HG03469 (cell line): ENCODE measurements at regions not wholly inside any gene's neighbourhood (a gene's known extent, or its start where the extent isn't known, plus 50 kb on each side); places are given as distances from the start of the nearest gene placed in this dataset.

Source experiments
- ATAC-seq: cut with Tn5 transposase; IDR thresholded peaks from one replicate; pipeline ENCODE4 v1.9.1; 2021; ENCODE audit warnings: mild to moderate bottlenecking, moderate library complexity, moderate number of reproducible peaks; ENCODE audit not compliant: unreplicated experiment

- no peak for ATAC-seq
Measured at GRCh38 chr3:104990758-104991157, 376.0 kb upstream of the ALCAM start.

- ATAC-seq = no peak
Measured at GRCh38 chr3:104992676-104993075, 374.0 kb upstream of the ALCAM start.

- ATAC-seq = no peak
Measured at GRCh38 chr3:105006164-105006563, 360.5 kb upstream of the ALCAM start.

- ATAC-seq = no peak
Measured at GRCh38 chr3:105013657-105014056, 353.1 kb upstream of the ALCAM start.

GRCh38 chr3:105014631-105015030 lies 352.1 kb upstream of the ALCAM start:
- no peak for ATAC-seq

GRCh38 chr3:105022813-105023212 lies 343.9 kb upstream of the ALCAM start:
- ATAC-seq = no peak

GRCh38 chr3:105030211-105030610 lies 336.5 kb upstream of the ALCAM start:
- no peak for ATAC-seq

GRCh38 chr3:105032541-105032940 lies 334.2 kb upstream of the ALCAM start:
- ATAC-seq = no peak

- ATAC-seq = no peak
Measured at GRCh38 chr3:105033081-105033480, 333.6 kb upstream of the ALCAM start.

- no peak for ATAC-seq
Measured at GRCh38 chr3:105039004-105039403, 327.7 kb upstream of the ALCAM start.

- no peak for ATAC-seq
Measured at GRCh38 chr3:105040026-105040622, 326.6 kb upstream of the ALCAM start.

- no peak for ATAC-seq
Measured at GRCh38 chr3:105042586-105042985, 324.1 kb upstream of the ALCAM start.

- no peak for ATAC-seq
Measured at GRCh38 chr3:105051111-105051510, 315.6 kb upstream of the ALCAM start.

- no peak for ATAC-seq
Measured at GRCh38 chr3:105051972-105052371, 314.7 kb upstream of the ALCAM start.

GRCh38 chr3:105062853-105063252 lies 303.9 kb upstream of the ALCAM start:
- ATAC-seq = no peak

- no peak for ATAC-seq
Measured at GRCh38 chr3:105065895-105066839, 300.5 kb upstream of the ALCAM start.

GRCh38 chr3:105067361-105067760 lies 299.3 kb upstream of the ALCAM start:
- no peak for ATAC-seq

- no peak for ATAC-seq
Measured at GRCh38 chr3:105077060-105077822, 289.5 kb upstream of the ALCAM start.

GRCh38 chr3:105083945-105084344 lies 282.8 kb upstream of the ALCAM start:
- no peak for ATAC-seq

GRCh38 chr3:105085506-105085905 lies 281.2 kb upstream of the ALCAM start:
- no peak for ATAC-seq
